ENCODE measurements at regions not wholly inside any gene's neighbourhood (a gene's known extent, or its start where the extent isn't known, plus 50 kb on each side); places are given as distances from the start of the nearest gene placed in this dataset.
A peak's percentile ranks its signal among the peaks of the same experiment; 100 is the strongest.

- DNase-seq = no peak
Measured at GRCh38 chr9:72431036-72431435, 66.0 kb upstream of the ZFAND5 start.

GRCh38 chr9:72428329-72428728, 63.3 kb upstream of the ZFAND5 start:
- no peak for DNase-seq

- DNase-seq = no peak
Measured at GRCh38 chr9:72427801-72428200, 62.8 kb upstream of the ZFAND5 start.

GRCh38 chr9:72424131-72424530, 59.1 kb upstream of the ZFAND5 start:
- no peak for DNase-seq

GRCh38 chr9:72422214-72422613, 57.2 kb upstream of the ZFAND5 start:
- no peak for DNase-seq

- DNase-seq = no peak
Measured at GRCh38 chr9:72420783-72421182, 55.8 kb upstream of the ZFAND5 start.

GRCh38 chr9:72415948-72416347, 50.9 kb upstream of the ZFAND5 start:
- DNase-seq = no peak

GRCh38 chr9:72415163-72415562, 50.2 kb upstream of the ZFAND5 start:
- peak; percentile 26 for DNase-seq

All from activated CD4-positive, alpha-beta T cell treated with anti-CD3 and anti-CD28 coated beads, Interleukin-2, Interleukin-6, amounts not matched to agents 100 ng/mL and 50 ng/mL, durations not matched to agents 16 hours and 8 hours (primary cell).